Adrenal gland (tissue), 5 donors: ENCODE measurements at regions not wholly inside any gene's neighbourhood (a gene's known extent, or its start where the extent isn't known, plus 50 kb on each side); places are given as distances from the start of the nearest gene placed in this dataset.

Experiments
- POLR2A ChIP-seq, 2 donors: fragments of 450-650 bp; IDR thresholded peaks; one replicate each; pipeline ENCODE4 v1.6.1; 2017; ENCODE audit warnings: antibody characterized with exemption in 2 of 2, mild to moderate bottlenecking in 2 of 2, moderate library complexity in 1 of 2
- TF ChIP-seq, protein P1 (sequence below), 6 experiments: fragments of 450-650 bp in 4 of 6; fragments of 200-600 bp in 2 of 6; sonication (generic) in 1 of 6; IDR thresholded peaks; 1 replicate in 5 of 6; 2 replicates in 1 of 6; pipeline versions ENCODE4 v1.5.1 to v1.8.0; 2016 to 2021; ENCODE audit warnings: antibody characterized with exemption in 6 of 6, mild to moderate bottlenecking in 2 of 6, moderate library complexity in 1 of 6
- donor health status: DM: no; HTN: no; CAD: no.

DNA sequence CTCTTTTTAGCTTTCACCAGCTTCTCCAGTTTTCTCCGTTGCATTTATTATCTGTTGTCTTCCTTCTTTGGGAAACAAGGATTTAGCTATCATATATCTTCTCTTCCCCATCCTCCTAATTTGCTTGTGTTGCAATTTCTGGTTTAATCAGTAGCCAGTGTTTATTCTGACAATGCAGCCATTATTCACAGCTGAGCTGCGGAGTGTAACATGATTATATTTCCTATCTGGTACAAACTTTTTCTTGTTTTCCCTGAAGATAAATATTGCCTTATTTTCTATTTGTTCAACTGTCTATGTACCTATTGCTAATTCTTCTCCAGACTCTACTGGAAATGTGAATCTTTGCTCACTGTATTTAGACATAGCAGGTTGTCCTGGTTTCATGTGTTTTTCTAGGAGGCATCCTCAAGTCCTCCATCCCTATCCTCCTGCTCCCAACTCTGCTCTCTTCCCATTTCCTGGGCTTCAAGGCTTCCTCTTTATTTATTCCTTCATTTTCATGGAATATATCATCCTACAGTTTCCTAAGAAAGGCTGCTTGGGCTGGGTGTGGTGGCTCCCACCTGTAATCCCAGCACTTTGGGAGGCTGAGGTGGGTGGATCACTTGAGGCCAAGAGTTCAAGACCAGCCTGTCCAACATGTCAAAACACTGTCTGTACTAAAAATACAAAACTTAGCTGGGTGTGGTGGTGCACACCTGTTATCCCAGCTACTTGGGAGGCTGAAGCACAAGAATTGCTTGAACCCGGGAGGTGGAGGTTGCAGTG, 72.4 kb upstream of the KDM7A start:
- no peak for TF ChIP-seq POLR2A (IDR thresholded peaks at IDR 0.05)
- TF ChIP-seq, protein P1, sequence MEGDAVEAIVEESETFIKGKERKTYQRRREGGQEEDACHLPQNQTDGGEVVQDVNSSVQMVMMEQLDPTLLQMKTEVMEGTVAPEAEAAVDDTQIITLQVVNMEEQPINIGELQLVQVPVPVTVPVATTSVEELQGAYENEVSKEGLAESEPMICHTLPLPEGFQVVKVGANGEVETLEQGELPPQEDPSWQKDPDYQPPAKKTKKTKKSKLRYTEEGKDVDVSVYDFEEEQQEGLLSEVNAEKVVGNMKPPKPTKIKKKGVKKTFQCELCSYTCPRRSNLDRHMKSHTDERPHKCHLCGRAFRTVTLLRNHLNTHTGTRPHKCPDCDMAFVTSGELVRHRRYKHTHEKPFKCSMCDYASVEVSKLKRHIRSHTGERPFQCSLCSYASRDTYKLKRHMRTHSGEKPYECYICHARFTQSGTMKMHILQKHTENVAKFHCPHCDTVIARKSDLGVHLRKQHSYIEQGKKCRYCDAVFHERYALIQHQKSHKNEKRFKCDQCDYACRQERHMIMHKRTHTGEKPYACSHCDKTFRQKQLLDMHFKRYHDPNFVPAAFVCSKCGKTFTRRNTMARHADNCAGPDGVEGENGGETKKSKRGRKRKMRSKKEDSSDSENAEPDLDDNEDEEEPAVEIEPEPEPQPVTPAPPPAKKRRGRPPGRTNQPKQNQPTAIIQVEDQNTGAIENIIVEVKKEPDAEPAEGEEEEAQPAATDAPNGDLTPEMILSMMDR (IDR thresholded peaks at IDR 0.05) = no peak
